ENCODE measurements at regions not wholly inside any gene's neighbourhood (a gene's known extent, or its start where the extent isn't known, plus 50 kb on each side); places are given as distances from the start of the nearest gene placed in this dataset.

DNA sequence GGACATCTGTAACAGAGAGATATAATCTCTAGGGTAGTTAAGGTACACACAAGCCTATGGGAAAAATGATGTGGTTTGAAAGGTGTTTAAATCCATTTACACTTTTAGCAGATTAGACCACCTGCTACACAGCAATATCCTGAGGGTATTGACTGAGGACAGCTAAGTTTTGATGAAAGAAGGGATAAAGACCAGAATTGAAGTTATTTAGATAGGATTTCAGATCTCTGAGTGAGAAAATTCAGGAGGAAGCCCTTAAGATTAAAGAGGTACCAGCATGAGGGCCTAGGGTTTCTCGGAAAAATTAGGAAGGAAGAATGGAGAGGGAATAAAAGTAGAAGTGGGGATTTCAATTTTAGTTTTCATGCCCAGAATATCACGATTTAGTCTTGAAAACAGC is 267.3 kb downstream of the COX7C start:
- no peak overlapping the region for H3K4me3 ChIP-seq (ENCODE audit: insufficient read depth, low read depth, low read length, poor library complexity, severe bottlenecking)

DNA sequence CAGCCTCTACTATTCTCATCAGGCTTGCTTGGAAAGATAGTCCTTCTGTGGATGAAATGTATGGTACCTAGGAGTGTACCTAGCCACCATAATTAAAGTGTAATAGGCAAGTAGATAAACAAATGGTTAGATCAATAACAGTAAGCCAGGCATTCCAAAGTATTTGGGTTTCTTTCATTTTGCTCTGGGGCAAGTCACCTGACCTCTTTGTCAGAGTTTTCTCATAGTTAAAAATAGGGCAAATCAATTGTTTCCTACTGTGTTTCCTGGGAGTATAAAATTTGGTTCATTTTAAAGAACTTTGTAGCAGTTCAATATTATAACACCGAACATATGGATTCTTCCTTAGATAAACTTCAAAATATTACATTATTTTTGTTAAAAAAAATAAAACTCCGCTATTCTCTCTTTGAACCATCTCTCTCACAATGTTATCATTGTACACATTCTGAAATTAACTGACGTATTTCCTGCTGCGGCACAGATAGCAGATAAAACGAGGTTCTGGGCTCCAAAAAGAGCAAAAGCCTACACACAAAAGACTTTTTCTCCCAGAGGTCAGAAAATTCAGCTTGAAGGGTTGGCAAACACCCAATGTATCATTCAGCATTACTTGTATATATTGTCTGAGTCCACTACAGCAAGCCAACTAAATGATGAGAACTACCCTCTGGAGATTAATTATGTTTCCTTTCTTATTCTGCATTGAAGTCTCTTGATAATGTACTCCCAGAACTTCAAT is 267.9 kb downstream of the COX7C start:
- DNase-seq, result no peak
- H3K4me3 ChIP-seq (ENCODE audit: insufficient read depth, low read depth, low read length, poor library complexity, severe bottlenecking), result no peak overlapping the region
- H3K27ac ChIP-seq (ENCODE audit: insufficient read depth, low read length, poor library complexity, severe bottlenecking), result no peak overlapping the region
- no peaks in the 10 kb centered on the region for H3K4me1 ChIP-seq (ENCODE audit: control insufficient read depth, insufficient read depth, low read length, poor library complexity, severe bottlenecking)
- no peaks in the 10 kb centered on the region for H3K27me3 ChIP-seq (replicated peaks; ENCODE audit: control insufficient read depth, insufficient read depth, low read length, poor library complexity, severe bottlenecking)
- H3K9me3 ChIP-seq (ENCODE audit: control insufficient read depth, low read length), result no peaks in the 10 kb centered on the region
- no peaks in the 10 kb centered on the region for H3K36me3 ChIP-seq (ENCODE audit: control insufficient read depth, insufficient read depth, low read length)

More for the DNA sequence above, 267.3 kb downstream of the COX7C start:
- Histone ChIP-seq H3K27me3 (replicated peaks; ENCODE audit: control insufficient read depth, insufficient read depth, low read length, poor library complexity, severe bottlenecking) (no peaks in the 10 kb centered on the region), H3K27ac (ENCODE audit: insufficient read depth, low read length, poor library complexity, severe bottlenecking) (no peak overlapping the region), H3K4me1 (ENCODE audit: control insufficient read depth, insufficient read depth, low read length, poor library complexity, severe bottlenecking) (no peaks in the 10 kb centered on the region), H3K9me3 (ENCODE audit: control insufficient read depth, low read length) (no peaks in the 10 kb centered on the region), H3K36me3 (ENCODE audit: control insufficient read depth, insufficient read depth, low read length) (no peaks in the 10 kb centered on the region)
- DNase-seq, result no peak

DNA sequence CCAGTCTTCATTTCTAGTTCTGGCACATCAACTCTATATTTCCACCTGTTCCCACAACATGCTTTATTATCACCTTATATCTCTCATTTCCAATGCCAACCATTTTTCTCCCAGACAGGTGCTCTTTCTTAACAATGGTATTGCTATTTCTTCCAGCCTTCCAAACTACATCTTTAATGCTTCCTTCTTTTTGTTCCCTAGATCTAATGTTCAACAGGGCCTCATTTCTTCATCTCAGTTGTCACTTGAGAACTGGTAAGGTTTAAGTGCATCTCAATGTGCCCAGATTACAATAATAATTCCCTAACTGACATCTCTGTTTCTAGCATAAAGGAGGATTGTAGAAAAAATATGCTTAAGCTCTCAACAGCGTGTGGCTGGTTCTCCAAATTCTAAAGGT is 272.6 kb downstream of the COX7C start:
- H3K4me3 ChIP-seq (ENCODE audit: insufficient read depth, low read depth, low read length, poor library complexity, severe bottlenecking), result no peak overlapping the region
- no peaks in the 10 kb centered on the region for H3K27me3 ChIP-seq (replicated peaks; ENCODE audit: control insufficient read depth, insufficient read depth, low read length, poor library complexity, severe bottlenecking)
- H3K27ac ChIP-seq (ENCODE audit: insufficient read depth, low read length, poor library complexity, severe bottlenecking), result no peak overlapping the region
- H3K4me1 ChIP-seq (ENCODE audit: control insufficient read depth, insufficient read depth, low read length, poor library complexity, severe bottlenecking), result no peaks in the 10 kb centered on the region
- no peaks in the 10 kb centered on the region for H3K36me3 ChIP-seq (ENCODE audit: control insufficient read depth, insufficient read depth, low read length)
- no peak for DNase-seq
- H3K9me3 ChIP-seq (ENCODE audit: control insufficient read depth, low read length), result no peaks in the 10 kb centered on the region

DNA sequence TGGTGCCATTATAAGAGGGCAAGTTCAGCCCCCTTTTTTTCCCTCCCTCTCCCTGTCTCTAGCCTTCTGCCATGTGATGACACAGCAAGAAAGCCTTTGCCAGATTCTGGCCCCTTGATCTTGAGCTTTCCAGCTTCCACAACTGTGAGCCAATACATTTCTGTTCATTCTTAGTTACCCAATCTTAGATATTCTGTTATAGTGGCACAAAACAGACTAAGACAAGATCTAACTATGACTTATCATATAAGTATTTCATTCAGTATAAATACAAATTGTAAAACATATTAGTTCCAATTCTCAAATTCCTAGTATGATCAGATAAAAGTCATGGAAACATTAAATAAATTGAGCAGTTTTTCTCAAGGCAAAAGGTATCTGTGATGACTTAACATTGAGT is 276.3 kb downstream of the COX7C start:
- H3K4me1 ChIP-seq (ENCODE audit: control insufficient read depth, insufficient read depth, low read length, poor library complexity, severe bottlenecking), result no peaks in the 10 kb centered on the region
- H3K36me3 ChIP-seq (ENCODE audit: control insufficient read depth, insufficient read depth, low read length), result no peaks in the 10 kb centered on the region
- no peak for DNase-seq
- no peaks in the 10 kb centered on the region for H3K9me3 ChIP-seq (ENCODE audit: control insufficient read depth, low read length)
- no peak overlapping the region for H3K4me3 ChIP-seq (ENCODE audit: insufficient read depth, low read depth, low read length, poor library complexity, severe bottlenecking)
- no peaks in the 10 kb centered on the region for H3K27me3 ChIP-seq (replicated peaks; ENCODE audit: control insufficient read depth, insufficient read depth, low read length, poor library complexity, severe bottlenecking)
- H3K27ac ChIP-seq (ENCODE audit: insufficient read depth, low read length, poor library complexity, severe bottlenecking), result no peak overlapping the region

DNA sequence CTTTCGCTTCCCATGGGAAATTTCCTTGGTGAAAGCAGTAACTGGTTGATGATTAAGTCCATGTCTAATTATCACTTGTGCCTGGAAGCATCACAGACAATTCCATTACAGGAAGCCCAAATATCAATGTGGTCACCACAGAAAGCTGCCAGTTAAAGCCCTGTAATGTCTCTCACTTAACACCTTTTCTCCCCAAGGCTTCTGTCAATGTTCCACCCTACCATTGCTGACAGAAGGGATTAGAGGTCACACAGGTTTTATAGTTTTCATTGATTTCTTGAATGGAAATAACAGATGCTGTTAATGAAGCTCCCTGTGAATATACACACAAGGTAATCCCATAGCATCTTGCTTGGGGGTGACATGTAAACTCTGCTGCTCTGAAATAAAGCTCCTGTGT is 279.2 kb downstream of the COX7C start:
- Histone ChIP-seq H3K27ac (ENCODE audit: insufficient read depth, low read length, poor library complexity, severe bottlenecking) (no peak overlapping the region), H3K36me3 (ENCODE audit: control insufficient read depth, insufficient read depth, low read length) (no peaks in the 10 kb centered on the region), H3K27me3 (replicated peaks; ENCODE audit: control insufficient read depth, insufficient read depth, low read length, poor library complexity, severe bottlenecking) (no peaks in the 10 kb centered on the region), H3K9me3 (ENCODE audit: control insufficient read depth, low read length) (no peaks in the 10 kb centered on the region), H3K4me1 (ENCODE audit: control insufficient read depth, insufficient read depth, low read length, poor library complexity, severe bottlenecking) (no peaks in the 10 kb centered on the region), H3K4me3 (ENCODE audit: insufficient read depth, low read depth, low read length, poor library complexity, severe bottlenecking) (no peak overlapping the region)
- no peak for DNase-seq

DNA sequence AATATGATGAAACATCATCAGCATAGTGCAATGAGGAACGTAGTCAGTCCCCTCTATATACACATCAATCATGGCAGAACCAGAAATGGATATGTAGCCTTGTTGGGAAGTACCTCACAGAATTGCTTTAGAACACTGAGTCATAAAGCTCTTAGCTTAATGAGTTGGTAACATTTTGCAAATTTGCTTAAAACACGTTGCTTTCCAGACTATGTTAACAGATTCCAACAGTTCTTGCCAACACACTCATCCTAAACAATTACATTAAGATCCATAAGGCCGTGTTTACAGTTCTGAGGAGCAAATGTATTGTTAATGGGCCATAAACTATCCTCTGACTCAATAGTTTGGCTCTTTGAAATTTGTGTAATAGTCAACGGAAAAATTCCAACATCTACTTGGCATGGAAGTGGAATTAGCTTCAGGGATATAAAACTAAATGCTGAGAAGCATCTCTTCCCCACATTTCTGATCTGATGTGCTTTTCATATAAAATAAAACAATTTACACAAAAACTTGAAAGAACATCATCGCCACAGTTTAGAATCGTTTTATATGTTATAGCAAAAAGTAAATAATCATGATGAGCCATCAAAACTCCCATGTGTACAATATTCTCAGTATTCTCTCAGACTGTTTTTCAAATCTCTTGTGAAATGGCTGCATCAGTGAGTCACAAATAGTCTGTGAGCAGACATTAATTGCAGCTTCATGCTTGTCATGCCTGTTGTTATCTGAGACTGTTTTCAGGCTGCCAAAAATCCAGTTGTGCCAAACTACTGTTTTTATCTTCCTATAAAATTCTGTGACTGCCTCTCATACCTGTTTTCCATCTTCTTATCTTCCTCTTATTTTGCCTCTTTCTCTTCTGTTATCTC is 291.9 kb downstream of the COX7C start:
- DNase-seq, result no peak

DNA sequence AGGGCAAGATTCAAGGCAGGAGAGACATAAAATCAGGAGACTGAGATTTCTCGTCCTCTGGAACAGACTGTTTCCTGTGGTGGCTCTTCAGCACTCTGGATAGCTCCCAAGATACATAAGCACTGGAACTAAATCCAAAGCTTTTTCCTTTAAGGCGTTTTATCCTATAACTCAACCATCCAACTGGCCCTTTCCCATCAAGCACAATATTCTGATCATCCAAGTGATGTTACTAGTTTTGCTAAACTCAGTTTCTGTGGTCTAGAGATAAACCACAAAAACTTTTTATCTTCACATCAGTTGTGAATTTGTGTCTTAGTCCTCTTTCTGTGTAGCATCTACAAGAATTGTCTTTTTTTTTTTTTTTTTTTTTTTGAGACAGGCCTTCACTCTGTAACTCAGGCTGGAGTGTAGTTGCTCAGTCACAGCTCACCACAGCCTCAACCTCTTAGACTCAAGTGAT is 299.4 kb downstream of the COX7C start:
- no peak for DNase-seq
- H3K36me3 ChIP-seq (ENCODE audit: control insufficient read depth, insufficient read depth, low read length), result no peaks in the 10 kb centered on the region

More for the DNA sequence above, 291.9 kb downstream of the COX7C start:
- Histone ChIP-seq H3K27me3 (replicated peaks; ENCODE audit: control insufficient read depth, insufficient read depth, low read length, poor library complexity, severe bottlenecking) (no peaks in the 10 kb centered on the region), H3K4me1 (ENCODE audit: control insufficient read depth, insufficient read depth, low read length, poor library complexity, severe bottlenecking) (no peaks in the 10 kb centered on the region), H3K4me3 (ENCODE audit: insufficient read depth, low read depth, low read length, poor library complexity, severe bottlenecking) (no peak overlapping the region), H3K9me3 (ENCODE audit: control insufficient read depth, low read length) (no peaks in the 10 kb centered on the region), H3K36me3 (ENCODE audit: control insufficient read depth, insufficient read depth, low read length) (no peaks in the 10 kb centered on the region), H3K27ac (ENCODE audit: insufficient read depth, low read length, poor library complexity, severe bottlenecking) (no peak overlapping the region)

DNA sequence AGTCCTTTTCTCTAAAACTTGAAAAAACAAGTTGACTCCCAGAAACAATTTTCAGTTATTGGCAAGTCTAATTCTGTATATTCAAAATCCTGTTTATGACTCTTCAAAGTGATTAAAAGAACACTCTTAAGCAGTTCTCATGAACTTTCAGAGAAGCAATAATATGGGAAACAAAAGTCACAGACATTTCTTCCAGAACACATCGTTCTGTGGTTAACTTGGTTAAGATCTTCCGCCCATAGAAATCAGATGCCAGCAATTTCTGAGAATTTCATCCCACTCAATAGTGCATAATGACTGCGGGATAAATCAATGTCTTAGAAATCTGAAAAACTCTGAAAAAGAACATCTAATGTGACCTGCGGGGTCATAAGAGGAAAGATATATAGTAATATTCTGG is 300.5 kb downstream of the COX7C start:
- Histone ChIP-seq H3K36me3 (ENCODE audit: control insufficient read depth, insufficient read depth, low read length) (no peaks in the 10 kb centered on the region), H3K4me1 (ENCODE audit: control insufficient read depth, insufficient read depth, low read length, poor library complexity, severe bottlenecking) (no peaks in the 10 kb centered on the region), H3K9me3 (ENCODE audit: control insufficient read depth, low read length) (no peaks in the 10 kb centered on the region), H3K27ac (ENCODE audit: insufficient read depth, low read length, poor library complexity, severe bottlenecking) (no peak overlapping the region), H3K4me3 (ENCODE audit: insufficient read depth, low read depth, low read length, poor library complexity, severe bottlenecking) (no peak overlapping the region), H3K27me3 (replicated peaks; ENCODE audit: control insufficient read depth, insufficient read depth, low read length, poor library complexity, severe bottlenecking) (no peaks in the 10 kb centered on the region)
- no peak for DNase-seq

More for the DNA sequence above, 299.4 kb downstream of the COX7C start:
- Histone ChIP-seq H3K4me3 (ENCODE audit: insufficient read depth, low read depth, low read length, poor library complexity, severe bottlenecking) (no peak overlapping the region), H3K27ac (ENCODE audit: insufficient read depth, low read length, poor library complexity, severe bottlenecking) (no peak overlapping the region), H3K27me3 (replicated peaks; ENCODE audit: control insufficient read depth, insufficient read depth, low read length, poor library complexity, severe bottlenecking) (no peaks in the 10 kb centered on the region), H3K9me3 (ENCODE audit: control insufficient read depth, low read length) (no peaks in the 10 kb centered on the region), H3K4me1 (ENCODE audit: control insufficient read depth, insufficient read depth, low read length, poor library complexity, severe bottlenecking) (no peaks in the 10 kb centered on the region)

DNA sequence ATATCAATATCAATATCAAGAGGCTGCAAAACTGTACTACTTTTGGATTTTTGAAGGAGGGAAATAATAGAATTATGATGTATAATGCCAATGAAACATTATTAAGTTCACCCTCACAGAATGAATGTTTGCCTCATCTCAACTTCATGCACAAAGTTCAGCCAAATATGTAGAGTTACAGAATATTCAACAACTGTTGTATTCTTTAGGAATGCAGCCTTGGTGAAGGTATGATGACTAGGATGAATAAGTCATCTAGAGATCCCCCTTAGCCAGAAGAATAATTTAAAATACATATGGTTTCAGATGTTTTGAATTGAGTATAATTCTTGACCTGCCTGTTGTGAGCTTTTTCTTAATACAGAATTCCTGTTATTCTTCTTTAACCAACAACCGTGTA is 308.3 kb downstream of the COX7C start:
- H3K36me3 ChIP-seq (ENCODE audit: control insufficient read depth, insufficient read depth, low read length), result no peaks in the 10 kb centered on the region
- H3K27me3 ChIP-seq (replicated peaks; ENCODE audit: control insufficient read depth, insufficient read depth, low read length, poor library complexity, severe bottlenecking), result no peaks in the 10 kb centered on the region
- H3K27ac ChIP-seq (ENCODE audit: insufficient read depth, low read length, poor library complexity, severe bottlenecking), result no peak overlapping the region
- H3K4me3 ChIP-seq (ENCODE audit: insufficient read depth, low read depth, low read length, poor library complexity, severe bottlenecking), result no peak overlapping the region
- no peak for DNase-seq
- H3K9me3 ChIP-seq (ENCODE audit: control insufficient read depth, low read length), result no peaks in the 10 kb centered on the region
- no peaks in the 10 kb centered on the region for H3K4me1 ChIP-seq (ENCODE audit: control insufficient read depth, insufficient read depth, low read length, poor library complexity, severe bottlenecking)

DNA sequence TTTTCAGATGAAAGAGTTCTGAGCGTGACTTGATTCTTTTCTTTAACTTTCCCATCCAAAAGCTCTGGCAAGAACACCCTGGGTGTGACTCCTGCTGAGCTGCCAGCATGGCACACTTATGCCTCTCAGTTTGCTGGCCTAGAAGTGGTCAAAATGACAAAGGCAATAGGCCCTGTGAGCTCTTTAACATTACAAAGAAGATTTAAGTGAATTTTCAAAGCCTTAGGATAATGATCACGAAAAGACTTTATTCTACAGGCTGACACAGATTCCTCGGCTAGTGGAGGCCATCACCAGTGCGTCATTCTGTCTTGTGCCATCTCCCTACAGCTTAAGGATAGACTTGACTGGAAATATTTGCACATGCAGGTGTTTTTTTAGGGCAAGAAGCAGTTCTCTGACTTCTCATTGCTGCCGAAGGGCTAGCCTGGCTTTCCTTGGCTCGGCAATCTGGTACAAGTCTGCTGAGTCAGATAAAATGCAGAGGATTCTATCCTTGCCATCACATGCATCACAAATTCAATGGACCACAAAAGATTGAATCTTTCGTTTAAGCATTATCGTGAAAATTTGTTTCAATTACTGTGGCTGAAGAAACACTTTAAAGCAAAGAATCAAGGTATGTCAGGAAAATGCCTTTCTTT is 311.5 kb downstream of the COX7C start:
- no peak for DNase-seq
- H3K27ac ChIP-seq (ENCODE audit: insufficient read depth, low read length, poor library complexity, severe bottlenecking), result no peak overlapping the region
- H3K36me3 ChIP-seq (ENCODE audit: control insufficient read depth, insufficient read depth, low read length), result no peaks in the 10 kb centered on the region
- H3K27me3 ChIP-seq (replicated peaks; ENCODE audit: control insufficient read depth, insufficient read depth, low read length, poor library complexity, severe bottlenecking), result no peaks in the 10 kb centered on the region
- no peak overlapping the region for H3K4me3 ChIP-seq (ENCODE audit: insufficient read depth, low read depth, low read length, poor library complexity, severe bottlenecking)
- H3K4me1 ChIP-seq (ENCODE audit: control insufficient read depth, insufficient read depth, low read length, poor library complexity, severe bottlenecking), result no peaks in the 10 kb centered on the region
- no peaks in the 10 kb centered on the region for H3K9me3 ChIP-seq (ENCODE audit: control insufficient read depth, low read length)

Measured in effector memory CD4-positive, alpha-beta T cell (primary cell).